PC-3 (cell line): ENCODE measurements at regions not wholly inside any gene's neighbourhood (a gene's known extent, or its start where the extent isn't known, plus 50 kb on each side); places are given as distances from the start of the nearest gene placed in this dataset.

Experiments used
- EZH2 ChIP-seq: fragments of 300-600 bp; sonication (generic); IDR thresholded peaks from one replicate; pipeline ENCODE4 v1.6.1; 2017; ENCODE audit warnings: antibody characterized with exemption, mild to moderate bottlenecking, low read length; ENCODE audit not compliant: unreplicated experiment
- EZH2phosphoT487 ChIP-seq: fragments of 300-600 bp; sonication (generic); IDR thresholded peaks from 2 replicates; pipeline ENCODE4 v1.6.1; 2018; ENCODE audit warnings: mild to moderate bottlenecking, antibody characterized with exemption, low read length, borderline replicate concordance
- TF ChIP-seq, protein P1 (sequence below): fragments of 300-600 bp; sonication (generic); conservative IDR thresholded peaks from 2 replicates; pipeline ENCODE4 v1.5.1; 2017; ENCODE audit warnings: antibody characterized with exemption, low read depth, mild to moderate bottlenecking, low read length

DNA sequence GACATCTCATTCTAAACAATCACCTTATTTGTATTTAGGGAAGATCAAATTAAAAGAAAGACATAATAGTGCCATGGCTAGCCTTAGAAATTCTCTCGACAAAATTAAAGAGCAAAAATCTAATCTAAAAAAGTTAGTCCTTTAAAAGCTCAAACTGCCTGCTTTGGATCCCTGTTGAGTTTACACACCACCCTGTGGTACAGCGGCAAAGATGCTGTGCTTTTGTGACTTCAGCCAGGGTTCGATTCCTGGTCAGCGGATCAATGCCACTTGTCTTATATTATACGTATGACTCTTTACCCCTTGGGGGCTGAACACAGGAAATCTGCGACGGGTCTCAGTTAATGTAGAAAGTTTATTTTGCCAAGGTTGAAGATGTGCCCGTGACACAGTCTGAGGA lies 51.3 kb upstream of the VOPP1 start:
- TF ChIP-seq, protein P1, sequence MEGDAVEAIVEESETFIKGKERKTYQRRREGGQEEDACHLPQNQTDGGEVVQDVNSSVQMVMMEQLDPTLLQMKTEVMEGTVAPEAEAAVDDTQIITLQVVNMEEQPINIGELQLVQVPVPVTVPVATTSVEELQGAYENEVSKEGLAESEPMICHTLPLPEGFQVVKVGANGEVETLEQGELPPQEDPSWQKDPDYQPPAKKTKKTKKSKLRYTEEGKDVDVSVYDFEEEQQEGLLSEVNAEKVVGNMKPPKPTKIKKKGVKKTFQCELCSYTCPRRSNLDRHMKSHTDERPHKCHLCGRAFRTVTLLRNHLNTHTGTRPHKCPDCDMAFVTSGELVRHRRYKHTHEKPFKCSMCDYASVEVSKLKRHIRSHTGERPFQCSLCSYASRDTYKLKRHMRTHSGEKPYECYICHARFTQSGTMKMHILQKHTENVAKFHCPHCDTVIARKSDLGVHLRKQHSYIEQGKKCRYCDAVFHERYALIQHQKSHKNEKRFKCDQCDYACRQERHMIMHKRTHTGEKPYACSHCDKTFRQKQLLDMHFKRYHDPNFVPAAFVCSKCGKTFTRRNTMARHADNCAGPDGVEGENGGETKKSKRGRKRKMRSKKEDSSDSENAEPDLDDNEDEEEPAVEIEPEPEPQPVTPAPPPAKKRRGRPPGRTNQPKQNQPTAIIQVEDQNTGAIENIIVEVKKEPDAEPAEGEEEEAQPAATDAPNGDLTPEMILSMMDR = no peak
- no peak for TF ChIP-seq EZH2
- TF ChIP-seq EZH2phosphoT487 = no peak
